ENCODE measurements at regions not wholly inside any gene's neighbourhood (a gene's known extent, or its start where the extent isn't known, plus 50 kb on each side); places are given as distances from the start of the nearest gene placed in this dataset.

DNA sequence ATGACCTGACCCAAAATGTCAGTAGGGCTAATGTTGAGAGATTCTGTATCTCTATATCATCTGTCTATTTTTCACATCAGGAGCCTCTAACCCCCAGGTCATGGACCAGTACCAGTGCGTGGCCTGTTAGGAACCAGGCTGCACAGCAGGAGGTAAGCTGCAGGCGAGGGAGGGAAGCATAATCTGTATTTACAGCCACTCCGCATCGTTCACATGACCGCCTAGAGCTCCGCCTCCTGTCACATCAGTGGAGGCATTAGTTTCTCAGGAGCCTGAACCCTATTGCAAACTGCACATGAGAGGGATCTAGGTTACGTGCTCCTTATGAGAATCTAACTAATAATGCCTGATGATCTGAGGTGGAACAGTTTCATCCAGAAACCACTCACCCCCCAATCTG, 180.6 kb downstream of the RDH14 start:
- TF ChIP-seq EZH2 (IDR thresholded peaks at IDR 0.05) (no peak), POLR2AphosphoS5 (IDR thresholded peaks at IDR 0.05; ENCODE audit: borderline replicate concordance, low read depth, low read length) (no peak)

Measured in SK-N-MC (cell line).